ENCODE measurements at regions not wholly inside any gene's neighbourhood (a gene's known extent, or its start where the extent isn't known, plus 50 kb on each side); places are given as distances from the start of the nearest gene placed in this dataset.

- no peak for DNase-seq
- ChIA-PET POLR2A (no interaction called here), CTCF (interaction anchor here (1.5 kb wide), 1 partner anchor 21 kb away, joined by 3 read pairs; no protein-coding TSS in a partner anchor)
- H3K27ac Mint-ChIP-seq: no peak overlapping the region
- H3K36me3 Mint-ChIP-seq (ENCODE audit: low read depth): no peaks in the 10 kb centered on the region
- no peak overlapping the region for H3K4me3 Mint-ChIP-seq
- H3K4me1 Mint-ChIP-seq: no peaks in the 10 kb centered on the region
- no peaks in the 10 kb centered on the region for H3K27me3 Mint-ChIP-seq
- H3K9me3 Mint-ChIP-seq: no peaks in the 10 kb centered on the region
Observed at GRCh38 chr11:70496591-70497535, 98.5 kb downstream of the CTTN start.

GRCh38 chr11:70497536-70498075 is 99.3 kb downstream of the CTTN start:
- ChIA-PET POLR2A (no interaction called here), CTCF (interaction anchor here (1.5 kb wide), 1 partner anchor 21 kb away, joined by 3 read pairs; no protein-coding TSS in a partner anchor)
- Mint-ChIP-seq H3K9me3 (no peaks in the 10 kb centered on the region), H3K27me3 (no peaks in the 10 kb centered on the region), H3K4me1 (no peaks in the 10 kb centered on the region), H3K27ac (no peak overlapping the region), H3K36me3 (ENCODE audit: low read depth) (no peaks in the 10 kb centered on the region), H3K4me3 (no peak overlapping the region)
- DNase-seq: no peak

- no peak overlapping the region for H3K27ac Mint-ChIP-seq
- no peak overlapping the region for H3K4me3 Mint-ChIP-seq
- no peak for DNase-seq
- no peaks in the 10 kb centered on the region for H3K36me3 Mint-ChIP-seq (ENCODE audit: low read depth)
- H3K9me3 Mint-ChIP-seq: no peaks in the 10 kb centered on the region
- ChIA-PET CTCF (no interaction called here), POLR2A (no interaction called here)
- no peaks in the 10 kb centered on the region for H3K27me3 Mint-ChIP-seq
- no peaks in the 10 kb centered on the region for H3K4me1 Mint-ChIP-seq
Observed at GRCh38 chr11:70498171-70498571, 99.8 kb downstream of the CTTN start.

- no peaks in the 10 kb centered on the region for H3K4me1 Mint-ChIP-seq
Observed at GRCh38 chr11:70498976-70499801, 100.9 kb downstream of the CTTN start.

GRCh38 chr11:70500076-70500847 is 101.9 kb downstream of the CTTN start:
- Mint-ChIP-seq H3K4me1 (no peaks in the 10 kb centered on the region), H3K27ac (no peak overlapping the region), H3K36me3 (ENCODE audit: low read depth) (no peaks in the 10 kb centered on the region), H3K9me3 (no peaks in the 10 kb centered on the region), H3K27me3 (no peaks in the 10 kb centered on the region), H3K4me3 (no peak overlapping the region)
- DNase-seq: no peak
- POLR2A ChIA-PET: no interaction called here
- CTCF ChIA-PET: no interaction called here

More at GRCh38 chr11:70498976-70499801, 100.9 kb downstream of the CTTN start:
- no peak for DNase-seq
- ChIA-PET CTCF (interaction anchor here (0.8 kb wide), 1 partner anchor 10 kb away, joined by 3 read pairs; no protein-coding TSS in a partner anchor), POLR2A (no interaction called here)
- Mint-ChIP-seq H3K9me3 (no peaks in the 10 kb centered on the region), H3K27me3 (no peaks in the 10 kb centered on the region), H3K36me3 (ENCODE audit: low read depth) (no peaks in the 10 kb centered on the region), H3K27ac (no peak overlapping the region), H3K4me3 (no peak overlapping the region)

GRCh38 chr11:70501051-70501901 is 102.9 kb downstream of the CTTN start:
- no peak overlapping the region for H3K27ac Mint-ChIP-seq
- H3K36me3 Mint-ChIP-seq (ENCODE audit: low read depth): no peaks in the 10 kb centered on the region
- no peaks in the 10 kb centered on the region for H3K9me3 Mint-ChIP-seq
- POLR2A ChIA-PET: no interaction called here
- H3K4me1 Mint-ChIP-seq: no peaks in the 10 kb centered on the region
- CTCF ChIA-PET: no interaction called here
- H3K27me3 Mint-ChIP-seq: no peaks in the 10 kb centered on the region
- DNase-seq: no peak
- no peak overlapping the region for H3K4me3 Mint-ChIP-seq

- CTCF ChIA-PET: no interaction called here
- no peaks in the 10 kb centered on the region for H3K9me3 Mint-ChIP-seq
- POLR2A ChIA-PET: no interaction called here
- no peak overlapping the region for H3K27ac Mint-ChIP-seq
- no peaks in the 10 kb centered on the region for H3K36me3 Mint-ChIP-seq (ENCODE audit: low read depth)
- no peaks in the 10 kb centered on the region for H3K27me3 Mint-ChIP-seq
- no peak for DNase-seq
- no peaks in the 10 kb centered on the region for H3K4me1 Mint-ChIP-seq
- no peak overlapping the region for H3K4me3 Mint-ChIP-seq
Observed at GRCh38 chr11:70501933-70502540, 103.7 kb downstream of the CTTN start.

- H3K4me1 Mint-ChIP-seq: no peaks in the 10 kb centered on the region
- no peaks in the 10 kb centered on the region for H3K36me3 Mint-ChIP-seq (ENCODE audit: low read depth)
- POLR2A ChIA-PET: no interaction called here
- H3K27ac Mint-ChIP-seq: no peak overlapping the region
- H3K9me3 Mint-ChIP-seq: no peaks in the 10 kb centered on the region
- CTCF ChIA-PET: no interaction called here
- no peaks in the 10 kb centered on the region for H3K27me3 Mint-ChIP-seq
- DNase-seq: no peak
- no peak overlapping the region for H3K4me3 Mint-ChIP-seq
Observed at GRCh38 chr11:70502677-70503467, 104.5 kb downstream of the CTTN start.

- Mint-ChIP-seq H3K27me3 (no peaks in the 10 kb centered on the region), H3K27ac (no peak overlapping the region), H3K4me1 (no peaks in the 10 kb centered on the region), H3K9me3 (no peaks in the 10 kb centered on the region), H3K36me3 (ENCODE audit: low read depth) (no peaks in the 10 kb centered on the region), H3K4me3 (no peak overlapping the region)
- ChIA-PET POLR2A (no interaction called here), CTCF (no interaction called here)
- DNase-seq: no peak
Observed at GRCh38 chr11:70503468-70504221, 105.3 kb downstream of the CTTN start.

- H3K9me3 Mint-ChIP-seq: no peaks in the 10 kb centered on the region
- no peaks in the 10 kb centered on the region for H3K27me3 Mint-ChIP-seq
- no peaks in the 10 kb centered on the region for H3K36me3 Mint-ChIP-seq (ENCODE audit: low read depth)
- no peaks in the 10 kb centered on the region for H3K4me1 Mint-ChIP-seq
- ChIA-PET POLR2A (no interaction called here), CTCF (no interaction called here)
- no peak for DNase-seq
- no peak overlapping the region for H3K4me3 Mint-ChIP-seq
- H3K27ac Mint-ChIP-seq: no peak overlapping the region
Observed at GRCh38 chr11:70504246-70505020, 106.1 kb downstream of the CTTN start.
